Heart right ventricle (tissue), 16 donors: ENCODE measurements at regions not wholly inside any gene's neighbourhood (a gene's known extent, or its start where the extent isn't known, plus 50 kb on each side); places are given as distances from the start of the nearest gene placed in this dataset.

ENCODE experiments used
- ATAC-seq, 8 donors: fragments of 200-7000 bp; cut with Tn5 transposase; one replicate each; pipeline ENCODE4 v1.9.1; 2020; ENCODE audit warnings: mild to moderate bottlenecking in 8 of 8, moderate library complexity in 8 of 8, moderate number of reproducible peaks in 1 of 8
- DNase-seq, 2 donors: peaks; one replicate each; pipeline ENCODE4 v3.0.0-alpha.2; 2020
- H3K27ac ChIP-seq, 10 donors: fragments of 200-600 bp; sonication (generic) in 2 of 10; one replicate each; pipeline versions ENCODE4 v1.5.0 to v1.8.0; 2020 to 2022; ENCODE audit warnings: mild to moderate bottlenecking in 3 of 10
- H3K27me3 ChIP-seq, 7 donors: fragments of 200-600 bp; one replicate each; pipeline ENCODE4 v1.8.0; 2021 to 2022; ENCODE audit warnings: mild to moderate bottlenecking in 2 of 7
- H3K36me3 ChIP-seq, 9 donors: fragments of 200-600 bp; sonication (generic) in 1 of 9; one replicate each; pipeline versions ENCODE4 v1.5.0 to v1.8.0; 2020 to 2022; ENCODE audit warnings: mild to moderate bottlenecking in 2 of 9
- H3K4me1 ChIP-seq, 9 donors: fragments of 200-600 bp; sonication (generic) in 1 of 9; one replicate each; pipeline versions ENCODE4 v1.5.0 to v1.8.0; 2020 to 2022; ENCODE audit warnings: mild to moderate bottlenecking in 4 of 9
- H3K4me3 ChIP-seq, 10 donors: fragments of 200-600 bp; sonication (generic) in 2 of 10; one replicate each; pipeline versions ENCODE4 v1.5.0 to v1.8.0; 2020 to 2022; ENCODE audit warnings: mild to moderate bottlenecking in 7 of 10, moderate library complexity in 2 of 10
- H3K9me3 ChIP-seq, 11 donors: fragments of 200-600 bp in 10 of 11; sonication (generic) in 2 of 11; one replicate each; pipeline versions ENCODE4 v1.5.0 to v1.8.0; 2013 to 2022; ENCODE audit warnings: mild to moderate bottlenecking in 2 of 11, control low read depth in 1 of 11, moderate library complexity in 1 of 11
- WGBS, 2 donors: extraction: QIAGEN DNeasy Blood & Tissue Kit; methylation state at CpG; one replicate each; pipeline ENCODE4 v1.1.7; 2013; ENCODE audit warnings: inconsistent platforms in 1 of 2; 5-methylcytosine and 5-hydroxymethylcytosine counted together
- intact Hi-C, 10 donors: fragments of 100-400 bp; cut with DNase I; formaldehyde crosslinking; loops; one replicate each; pipeline versions ENCODE4 v1.11.1 to v1.14.2; 2022
- TF ChIP-seq, protein P1 (sequence below), 9 donors: fragments of 200-600 bp; sonication (generic) in 2 of 9; IDR thresholded peaks; one replicate each; pipeline versions ENCODE4 v1.5.0 to v1.8.0; 2021 to 2022; ENCODE audit warnings: antibody characterized with exemption in 9 of 9, mild to moderate bottlenecking in 5 of 9, moderate library complexity in 1 of 9
- donor health status: Arrhythmogenic right ventricular cardiomyopathy.
- donor health status: ischemic (EF 13 %, LVEDD 7.1; RV severe dilation, severe dysfunction).
- donor health status: healthy with polysubstance abuse.
- donor health status: DM: no; HTN: yes; CAD: no.
- donor health status: DM: no; HTN: no; CAD: no.
- donor health status: ischemic (EF 25% LVEDD 6.9; RV normal size, moderate dysfunction).
- donor health status: ischemic (EF 25% LVEDD 5.7; RV mildly dilated, moderate dysfunction).
- donor health status: healthy.
- donor health status: DM: yes; HTN: yes; CAD: no.
- donor health status: Ischemic cardiomyopathy.
- donor health status: ischemic (EF 35%, LVEDD 5.7; RV mildly dilated, moderate dysfunction).
- donor health status: nonischemic (EF 11% LVEDD 7.7; RV severe dilation, severe dysfunction).
- donor health status: DM: yes; HTN: yes; CAD: no.
- donor health status: PGD.
- donor health status: ischemic (EF 29% LVEDD 5.4; RV normal size, mild dysfunction).
- donor health status: nonischemic (EF 23%, LVEDD 6.1; RV moderate dilation, normal function).

DNA sequence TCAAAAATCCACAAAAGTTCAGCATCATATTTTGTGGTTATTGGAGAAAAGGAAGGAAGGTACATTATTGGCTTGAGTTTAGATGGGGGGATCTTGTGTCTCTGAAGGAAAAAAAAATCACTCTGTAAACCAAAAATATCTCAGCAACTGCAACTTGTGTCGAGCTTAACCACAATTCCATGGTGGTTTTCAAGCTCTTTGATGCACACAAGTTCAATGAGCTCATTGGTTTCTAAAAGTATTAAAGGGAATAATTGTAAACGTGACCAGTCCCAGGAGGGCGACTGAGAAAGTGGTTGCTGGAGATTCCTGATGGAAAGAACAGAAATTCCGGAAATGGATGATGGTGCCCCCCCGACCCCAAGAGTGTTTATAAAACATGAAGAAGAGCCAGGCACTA is 173.8 kb downstream of the PSAT1 start:
- Histone ChIP-seq H3K4me3 (no peak overlapping the region), H3K9me3 (peaks cover 0 to 2% (median 0%) of the 10 kb centered on the region in 11 donors), H3K4me1 (no peaks in the 10 kb centered on the region), H3K27me3 (peaks cover 0 to 4% (median 0%) of the 10 kb centered on the region in 7 donors), H3K27ac (no peak overlapping the region), H3K36me3 (no peaks in the 10 kb centered on the region)
- WGBS, 2 donors, result 70 to 73% methylated on average over 5 of the region's 5 CpGs
- intact Hi-C loops, result no loop called here
- DNase-seq (no peak), ATAC-seq (no peak)
- TF ChIP-seq, protein P1, sequence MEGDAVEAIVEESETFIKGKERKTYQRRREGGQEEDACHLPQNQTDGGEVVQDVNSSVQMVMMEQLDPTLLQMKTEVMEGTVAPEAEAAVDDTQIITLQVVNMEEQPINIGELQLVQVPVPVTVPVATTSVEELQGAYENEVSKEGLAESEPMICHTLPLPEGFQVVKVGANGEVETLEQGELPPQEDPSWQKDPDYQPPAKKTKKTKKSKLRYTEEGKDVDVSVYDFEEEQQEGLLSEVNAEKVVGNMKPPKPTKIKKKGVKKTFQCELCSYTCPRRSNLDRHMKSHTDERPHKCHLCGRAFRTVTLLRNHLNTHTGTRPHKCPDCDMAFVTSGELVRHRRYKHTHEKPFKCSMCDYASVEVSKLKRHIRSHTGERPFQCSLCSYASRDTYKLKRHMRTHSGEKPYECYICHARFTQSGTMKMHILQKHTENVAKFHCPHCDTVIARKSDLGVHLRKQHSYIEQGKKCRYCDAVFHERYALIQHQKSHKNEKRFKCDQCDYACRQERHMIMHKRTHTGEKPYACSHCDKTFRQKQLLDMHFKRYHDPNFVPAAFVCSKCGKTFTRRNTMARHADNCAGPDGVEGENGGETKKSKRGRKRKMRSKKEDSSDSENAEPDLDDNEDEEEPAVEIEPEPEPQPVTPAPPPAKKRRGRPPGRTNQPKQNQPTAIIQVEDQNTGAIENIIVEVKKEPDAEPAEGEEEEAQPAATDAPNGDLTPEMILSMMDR (IDR thresholded peaks at IDR 0.05), result no peak

DNA sequence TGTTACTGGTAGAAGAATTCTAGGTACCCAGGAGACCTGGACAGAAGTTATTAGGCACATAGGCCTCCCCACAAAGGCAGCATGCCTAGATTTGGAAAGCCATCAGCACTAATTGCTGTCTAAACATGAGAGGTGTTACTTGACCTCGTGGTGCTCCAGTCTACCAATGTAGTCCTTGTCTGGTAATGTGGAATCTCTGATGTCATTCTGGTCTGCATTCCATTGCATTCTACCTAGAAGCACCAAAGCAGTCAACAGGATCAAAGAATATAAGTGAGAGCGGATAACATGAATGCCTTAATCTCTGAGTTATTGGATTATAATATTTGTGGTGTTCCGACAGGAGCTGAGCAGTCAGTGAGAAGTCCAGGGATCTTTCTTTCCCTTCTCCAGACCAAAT is 175.2 kb downstream of the PSAT1 start:
- DNase-seq (no peak), ATAC-seq (no peak)
- TF ChIP-seq, protein P1 (IDR thresholded peaks at IDR 0.05), result no peak
- H3K9me3 ChIP-seq, result peaks cover 0 to 2% (median 0%) of the 10 kb centered on the region in 11 donors
- H3K4me1 ChIP-seq, result no peaks in the 10 kb centered on the region
- no peaks in the 10 kb centered on the region for H3K36me3 ChIP-seq
- intact Hi-C loops, result no loop called here
- H3K27ac ChIP-seq, result no peak overlapping the region
- H3K4me3 ChIP-seq, result no peak overlapping the region
- peaks cover 0 to 4% (median 0%) of the 10 kb centered on the region in 7 donors for H3K27me3 ChIP-seq
- WGBS, 2 donors, result 73% methylated on average over 3 of the region's 3 CpGs

- TF ChIP-seq, protein P1 (IDR thresholded peaks at IDR 0.05), result no peak
- no peak for ATAC-seq
- Histone ChIP-seq H3K27me3 (no peaks in the 10 kb centered on the region), H3K4me3 (no peak overlapping the region), H3K4me1 (no peaks in the 10 kb centered on the region), H3K36me3 (no peaks in the 10 kb centered on the region), H3K27ac (no peak overlapping the region), H3K9me3 (peaks cover 0 to 36% (median 8%) of the 10 kb centered on the region in 11 donors)
- intact Hi-C loops, result no loop called here
- DNase-seq, result no peak
These were observed 182.5 kb downstream of the PSAT1 start for GRCh38 chr9:78479441-78479840.

GRCh38 chr9:78486661-78487060 is 189.7 kb downstream of the PSAT1 start:
- Histone ChIP-seq H3K4me1 (no peaks in the 10 kb centered on the region), H3K27ac (no peak overlapping the region), H3K4me3 (no peak overlapping the region), H3K36me3 (no peaks in the 10 kb centered on the region), H3K27me3 (no peaks in the 10 kb centered on the region), H3K9me3 (peaks cover 0 to 24% (median 0%) of the 10 kb centered on the region in 11 donors)
- ATAC-seq (no peak), DNase-seq (no peak)
- TF ChIP-seq, protein P1 (IDR thresholded peaks at IDR 0.05), result no peak
- 73 to 75% methylated on average over 2 of the region's 2 CpGs for WGBS, 2 donors
- intact Hi-C loops, result no loop called here
